Activated CD8-positive, alpha-beta T cell treated with anti-CD3 and anti-CD28 coated beads for 36 hours (primary cell): ENCODE measurements at regions not wholly inside any gene's neighbourhood (a gene's known extent, or its start where the extent isn't known, plus 50 kb on each side); places are given as distances from the start of the nearest gene placed in this dataset.
"Not testable (repeated sequence)": the region's sequence is repeated elsewhere in the genome, so short reads cannot be mapped to it uniquely, and the experiment has no call there.

Experiments
- ATAC-seq: fragments of 200-7000 bp; cut with Tn5 transposase; one replicate; pipeline ENCODE4 v1.10.0; 2021; ENCODE audit warnings: mild to moderate bottlenecking, moderate library complexity
- CTCF ChIA-PET: fragments of 350-600 bp; sonication (Branson Sonifier 250); formaldehyde crosslinking; loops from one replicate; lab custom pipeline; 2021; ENCODE audit warnings: antibody characterized with exemption; lab: Charles Lee
- POLR2A ChIA-PET: fragments of 350-600 bp; sonication (Branson Sonifier 250); formaldehyde crosslinking; loops from one replicate; lab custom pipeline; 2021; ENCODE audit warnings: antibody characterized with exemption; lab: Charles Lee
- DNase-seq: peaks from one replicate; pipeline ENCODE4 v3.0.0-alpha.2; 2020
- H3K27ac Mint-ChIP-seq: one replicate; pipeline ENCODE4 v1.8.0; 2021; ENCODE audit warnings: mild to moderate bottlenecking, mixed read lengths
- H3K27me3 Mint-ChIP-seq: one replicate; pipeline ENCODE4 v1.8.0; 2021; ENCODE audit warnings: mixed read lengths
- H3K36me3 Mint-ChIP-seq: one replicate; pipeline ENCODE4 v1.8.0; 2021; ENCODE audit warnings: low read depth, mixed read lengths
- H3K4me1 Mint-ChIP-seq: one replicate; pipeline ENCODE4 v1.8.0; 2021; ENCODE audit warnings: low read depth, mixed read lengths
- H3K4me3 Mint-ChIP-seq: one replicate; pipeline ENCODE4 v1.8.0; 2021; ENCODE audit warnings: mild to moderate bottlenecking, moderate library complexity, mixed read lengths
- H3K9me3 Mint-ChIP-seq: one replicate; pipeline ENCODE4 v1.8.0; 2021; ENCODE audit warnings: mixed read lengths
- CTCF ChIP-seq: fragments of 200-600 bp; IDR thresholded peaks from one replicate; pipeline ENCODE4 v1.8.0; 2022; ENCODE audit warnings: antibody characterized with exemption, mild to moderate bottlenecking
- intact Hi-C: fragments of 100-400 bp; cut with micrococcal nuclease; formaldehyde crosslinking; loops from one replicate; pipeline ENCODE4 v1.10.0; 2022

- H3K4me1 Mint-ChIP-seq = no peaks in the 10 kb centered on the region
- no peak for TF ChIP-seq CTCF
- DNase-seq = no peak
- no peak overlapping the region for H3K27ac Mint-ChIP-seq
- no peaks in the 10 kb centered on the region for H3K36me3 Mint-ChIP-seq
- H3K9me3 Mint-ChIP-seq = no peaks in the 10 kb centered on the region
- ChIA-PET POLR2A (no interaction called here), CTCF (no interaction called here)
- intact Hi-C loops = no loop called here
- H3K4me3 Mint-ChIP-seq = no peak overlapping the region
- H3K27me3 Mint-ChIP-seq = no peaks in the 10 kb centered on the region
- no peak for ATAC-seq
These were observed 492.0 kb upstream of the MMS22L start for GRCh38 chr6:97775012-97775411.

- Mint-ChIP-seq H3K36me3 (no peaks in the 10 kb centered on the region), H3K9me3 (peaks cover 2% of the 10 kb centered on the region), H3K4me1 (no peaks in the 10 kb centered on the region), H3K27me3 (no peaks in the 10 kb centered on the region), H3K27ac (no peak overlapping the region), H3K4me3 (no peak overlapping the region)
- no peak for TF ChIP-seq CTCF
- no peak for ATAC-seq
- CTCF ChIA-PET = no interaction called here
- intact Hi-C loops = no loop called here
- no peak for DNase-seq
- POLR2A ChIA-PET = no interaction called here
These were observed 495.4 kb upstream of the MMS22L start for GRCh38 chr6:97778290-97779038.

GRCh38 chr6:97779039-97779766 is 496.2 kb upstream of the MMS22L start:
- H3K27ac Mint-ChIP-seq, H3K27me3 Mint-ChIP-seq, DNase-seq, ATAC-seq, CTCF ChIA-PET, H3K9me3 Mint-ChIP-seq, intact Hi-C loops, H3K4me1 Mint-ChIP-seq, POLR2A ChIA-PET, H3K36me3 Mint-ChIP-seq, H3K4me3 Mint-ChIP-seq: not testable (repeated sequence)

- intact Hi-C loops = no loop called here
- Mint-ChIP-seq H3K4me3 (no peak overlapping the region), H3K36me3 (no peaks in the 10 kb centered on the region), H3K27me3 (no peaks in the 10 kb centered on the region), H3K9me3 (peaks cover 5% of the 10 kb centered on the region), H3K27ac (no peak overlapping the region), H3K4me1 (no peaks in the 10 kb centered on the region)
- CTCF ChIA-PET = interaction anchor here (0.6 kb wide), 1 partner anchor 338 kb away, joined by 3 read pairs; no protein-coding TSS in a partner anchor
- TF ChIP-seq CTCF = no peak
- POLR2A ChIA-PET = no interaction called here
- ATAC-seq (no peak), DNase-seq (no peak)
These were observed 508.0 kb upstream of the MMS22L start for GRCh38 chr6:97790926-97791590.

GRCh38 chr6:97805596-97805995 is 522.6 kb upstream of the MMS22L start:
- POLR2A ChIA-PET = no interaction called here
- H3K27ac Mint-ChIP-seq = no peak overlapping the region
- H3K4me1 Mint-ChIP-seq = no peaks in the 10 kb centered on the region
- DNase-seq (no peak), ATAC-seq (no peak)
- no peaks in the 10 kb centered on the region for H3K36me3 Mint-ChIP-seq
- no peak for TF ChIP-seq CTCF
- peaks cover 2% of the 10 kb centered on the region for H3K9me3 Mint-ChIP-seq
- no peaks in the 10 kb centered on the region for H3K27me3 Mint-ChIP-seq
- CTCF ChIA-PET = no interaction called here
- no peak overlapping the region for H3K4me3 Mint-ChIP-seq
- intact Hi-C loops = no loop called here
